ENCODE measurements at regions not wholly inside any gene's neighbourhood (a gene's known extent, or its start where the extent isn't known, plus 50 kb on each side); places are given as distances from the start of the nearest gene placed in this dataset.
"Not testable (repeated sequence)": the region's sequence is repeated elsewhere in the genome, so short reads cannot be mapped to it uniquely, and the experiment has no call there.

DNA sequence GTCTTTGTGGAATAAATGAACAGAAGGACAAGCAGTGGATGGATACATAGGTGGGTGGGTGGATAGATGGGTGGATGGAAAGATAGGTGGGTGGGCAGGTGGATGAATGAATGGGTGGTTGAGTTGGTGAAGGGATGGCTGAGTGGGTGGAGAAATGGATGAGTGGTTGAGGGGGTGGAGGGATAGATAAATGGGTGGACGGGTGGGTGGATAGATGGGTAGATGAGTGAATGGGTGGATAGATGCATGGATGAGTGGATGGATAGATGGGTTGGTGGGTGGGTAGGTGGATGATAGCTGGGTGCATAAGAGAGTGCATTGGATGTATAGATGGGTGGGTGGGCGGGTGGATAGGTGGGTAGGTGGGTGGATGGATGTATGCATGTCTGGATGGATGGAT is 63.5 kb downstream of the UNC93B1 start:
- DNase-seq, result not testable (repeated sequence)

- DNase-seq, result not testable (repeated sequence)
These were observed 64.9 kb downstream of the UNC93B1 start for GRCh38 chr11:67938964-67939363.

- not testable (repeated sequence) for DNase-seq
These were observed 65.5 kb downstream of the UNC93B1 start for GRCh38 chr11:67938371-67938770.

GRCh38 chr11:67923565-67923964 is 80.3 kb downstream of the UNC93B1 start:
- not testable (repeated sequence) for DNase-seq

DNA sequence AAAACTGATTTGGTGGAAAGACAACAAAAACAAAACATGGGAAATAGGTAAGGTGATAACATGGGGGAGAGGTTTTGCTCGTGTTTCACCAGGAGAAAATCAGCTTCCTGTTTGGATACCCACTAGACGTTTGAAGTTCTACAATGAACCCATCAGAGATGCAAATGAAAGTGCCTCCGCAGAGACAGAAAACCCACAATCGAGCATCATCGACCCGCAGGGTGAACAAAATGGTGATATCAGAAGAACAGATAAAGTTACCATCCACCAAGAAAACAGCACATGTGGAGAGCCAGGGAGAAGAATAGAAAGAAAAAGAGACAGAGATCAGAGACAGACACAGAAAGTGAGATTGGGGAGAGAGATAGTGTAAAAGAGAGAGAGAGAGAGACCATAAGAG is 83.4 kb downstream of the UNC93B1 start:
- not testable (repeated sequence) for DNase-seq

- DNase-seq, result not testable (repeated sequence)
These were observed 91.7 kb downstream of the UNC93B1 start for GRCh38 chr11:67912184-67912583.

DNA sequence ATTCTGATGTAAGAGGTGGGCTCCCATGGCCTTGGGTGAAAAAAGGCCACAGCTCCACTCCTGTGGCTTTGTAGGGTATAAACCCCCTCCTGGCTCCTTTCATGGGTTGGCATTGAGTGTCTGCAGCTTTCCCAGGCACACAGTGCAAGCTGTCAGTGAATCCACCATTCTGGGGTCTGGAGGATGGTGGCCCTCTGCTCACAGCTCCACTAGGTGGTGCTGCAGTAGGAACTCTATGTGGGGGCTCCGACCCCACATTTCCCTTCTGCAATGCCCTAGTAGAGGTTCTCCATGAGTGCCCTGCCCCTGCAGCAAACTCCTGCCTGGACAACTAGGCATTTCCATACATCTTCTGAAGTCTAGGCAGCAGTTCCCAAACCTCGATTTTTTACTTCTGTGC is 92.7 kb downstream of the UNC93B1 start:
- not testable (repeated sequence) for DNase-seq

- DNase-seq, result not testable (repeated sequence)
These were observed 93.1 kb downstream of the UNC93B1 start for GRCh38 chr11:67910803-67911202.

DNA sequence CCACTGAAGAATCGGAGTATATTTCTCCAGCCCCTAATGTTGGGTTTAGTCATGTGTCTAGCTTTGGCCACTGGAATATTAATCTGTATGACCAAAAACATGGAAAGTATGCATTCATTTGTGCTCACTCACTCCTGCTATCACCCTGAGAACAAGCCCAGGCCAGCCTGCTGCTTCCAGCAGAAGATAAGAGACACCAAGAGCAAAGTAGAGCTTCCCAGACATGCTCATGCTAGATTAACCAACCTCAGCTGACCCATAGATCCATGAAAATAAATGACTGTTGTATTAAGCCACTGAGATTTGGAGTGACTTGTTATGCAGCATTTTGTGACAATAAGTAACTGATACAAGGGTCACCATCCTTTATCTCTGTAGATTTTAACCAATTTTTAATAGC is 96.9 kb downstream of the UNC93B1 start:
- peak; percentile 50 for DNase-seq

DNA sequence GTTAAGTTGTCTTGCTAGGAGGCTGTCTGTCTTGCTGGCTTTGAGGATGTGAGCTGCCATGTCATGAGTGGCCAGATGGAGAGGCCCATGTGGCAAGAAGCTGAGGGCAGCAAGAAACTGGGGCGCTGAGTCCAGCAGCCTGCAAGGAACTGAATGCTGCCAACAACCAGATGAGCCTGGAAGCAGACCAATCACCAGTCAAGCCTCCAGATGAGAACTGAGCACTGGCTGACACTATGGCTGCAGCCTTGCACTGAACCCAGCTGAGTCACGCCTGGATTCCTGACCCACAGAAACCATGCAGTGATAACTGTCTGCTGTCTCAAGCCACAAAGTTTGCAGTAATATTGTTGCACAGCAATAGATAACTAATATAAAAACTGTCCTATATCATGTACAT is 104.4 kb downstream of the UNC93B1 start:
- DNase-seq, result not testable (repeated sequence)

DNA sequence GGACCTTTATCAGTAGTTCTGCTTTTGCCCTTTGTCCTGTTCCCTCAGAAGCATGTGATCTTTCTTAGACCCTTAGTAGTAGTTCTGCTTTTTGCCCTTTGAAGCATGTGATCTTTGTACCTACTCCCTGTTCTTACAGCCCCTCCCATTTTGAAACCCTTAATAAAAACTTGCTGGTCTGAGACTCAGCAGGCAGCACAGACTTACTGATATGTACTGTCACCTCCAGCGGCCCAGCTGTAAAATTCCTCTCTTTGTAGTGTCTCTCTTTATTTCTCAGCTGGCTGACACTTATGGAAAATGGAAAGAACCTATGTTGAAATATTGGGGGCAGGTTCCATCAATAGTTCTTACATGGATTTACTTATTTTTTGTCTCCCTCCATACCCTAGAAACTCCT is 110.4 kb downstream of the UNC93B1 start:
- not testable (repeated sequence) for DNase-seq

DNA sequence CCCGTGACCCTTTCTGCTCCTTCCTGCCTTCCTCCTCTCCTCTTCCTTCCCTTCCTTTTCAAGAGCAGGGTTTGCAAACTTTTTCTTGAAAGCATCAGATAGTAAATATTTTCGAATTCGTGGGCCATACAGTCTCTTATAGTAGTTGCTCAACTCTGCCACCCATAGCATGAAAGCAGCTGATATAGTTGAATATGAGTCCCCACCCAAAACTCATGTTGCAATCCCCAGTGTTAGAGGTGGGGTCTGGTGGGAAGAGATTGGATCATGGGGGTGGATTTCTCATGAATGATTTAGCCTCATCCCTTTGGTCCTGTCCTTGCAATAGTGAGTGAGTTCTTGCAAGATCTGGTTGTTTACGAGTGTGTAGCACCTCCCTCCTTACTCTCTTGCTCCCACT is 114.3 kb downstream of the UNC93B1 start:
- DNase-seq, result not testable (repeated sequence)

GRCh38 chr11:67888056-67888455 is 115.8 kb downstream of the UNC93B1 start:
- DNase-seq, result not testable (repeated sequence)

- not testable (repeated sequence) for DNase-seq
These were observed 117.2 kb downstream of the UNC93B1 start for GRCh38 chr11:67886672-67887071.

- not testable (repeated sequence) for DNase-seq
These were observed 117.7 kb downstream of the UNC93B1 start for GRCh38 chr11:67886207-67886606.

DNA sequence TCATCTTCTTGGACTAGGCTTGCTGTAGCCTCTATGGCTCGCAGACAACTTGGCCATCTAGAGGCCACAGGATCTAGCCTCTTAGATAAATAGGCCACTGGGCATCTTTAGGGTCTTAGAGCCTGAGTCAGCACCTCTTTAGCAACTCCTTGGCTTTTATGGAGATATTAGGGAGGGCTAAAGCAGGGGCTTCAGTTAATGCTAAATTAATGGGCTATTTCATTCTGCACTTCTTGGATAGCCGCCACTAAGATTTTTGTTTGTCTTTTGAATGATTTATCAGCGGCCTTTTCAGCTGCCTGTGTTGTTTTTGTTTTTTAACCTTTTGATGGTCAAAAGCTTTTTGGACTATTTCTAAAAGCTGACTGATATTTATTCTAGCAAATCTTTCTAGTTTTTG is 118.3 kb downstream of the UNC93B1 start:
- not testable (repeated sequence) for DNase-seq

GRCh38 chr11:67884761-67885558 is 118.9 kb downstream of the UNC93B1 start:
- not testable (repeated sequence) for DNase-seq

DNA sequence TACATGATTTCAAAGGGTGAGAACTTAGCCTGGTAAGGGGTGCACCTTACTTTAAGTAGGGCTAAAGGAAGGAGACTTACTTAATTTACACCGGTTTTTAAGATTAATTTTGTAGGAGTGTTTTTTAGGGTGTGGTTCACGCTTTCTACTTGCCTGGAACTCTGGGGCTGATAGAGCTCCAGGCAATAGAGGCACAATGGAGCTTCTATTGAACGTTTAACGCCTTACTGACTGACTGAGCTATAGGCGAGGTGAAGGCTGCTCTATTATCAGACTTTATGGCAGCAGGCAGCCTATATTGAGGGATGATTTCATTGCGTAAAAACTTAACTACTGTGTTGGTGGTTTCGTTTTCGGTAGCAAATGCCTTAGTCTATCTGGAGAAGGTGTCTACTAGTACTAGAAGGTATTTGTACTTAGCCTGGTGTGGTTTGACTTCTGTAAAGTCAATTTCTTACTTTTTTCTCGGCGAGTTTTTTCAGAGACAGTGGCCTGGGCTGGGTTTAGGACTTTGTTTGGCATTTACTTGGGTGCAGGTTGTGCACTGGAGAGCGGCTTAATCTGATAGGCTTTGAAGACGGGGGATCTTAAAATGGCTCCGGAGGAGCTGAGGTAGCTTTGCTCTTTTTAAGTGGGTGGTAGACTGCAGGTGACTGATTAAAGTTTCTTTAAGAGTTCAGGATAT is 119.7 kb downstream of the UNC93B1 start:
- not testable (repeated sequence) for DNase-seq

- not testable (repeated sequence) for DNase-seq
These were observed 121.6 kb downstream of the UNC93B1 start for GRCh38 chr11:67882304-67882703.

- DNase-seq, result not testable (repeated sequence)
These were observed 122.1 kb downstream of the UNC93B1 start for GRCh38 chr11:67881836-67882235.

- not testable (repeated sequence) for DNase-seq
These were observed 123.2 kb downstream of the UNC93B1 start for GRCh38 chr11:67880594-67881196.

GRCh38 chr11:67878666-67879065 is 125.2 kb downstream of the UNC93B1 start:
- DNase-seq, result peak; percentile 6

- DNase-seq, result not testable (repeated sequence)
These were observed 126.6 kb downstream of the UNC93B1 start for GRCh38 chr11:67877316-67877715.

GRCh38 chr11:67873223-67873622 is 130.7 kb downstream of the UNC93B1 start:
- DNase-seq, result not testable (repeated sequence)

Measured in hematopoietic multipotent progenitor cell treated with erythropoietin and hydrocortisone succinate and interleukin-3 and kit ligand, for 8 days (in vitro differentiated cells).